ENCODE measurements at regions not wholly inside any gene's neighbourhood (a gene's known extent, or its start where the extent isn't known, plus 50 kb on each side); places are given as distances from the start of the nearest gene placed in this dataset.

DNA sequence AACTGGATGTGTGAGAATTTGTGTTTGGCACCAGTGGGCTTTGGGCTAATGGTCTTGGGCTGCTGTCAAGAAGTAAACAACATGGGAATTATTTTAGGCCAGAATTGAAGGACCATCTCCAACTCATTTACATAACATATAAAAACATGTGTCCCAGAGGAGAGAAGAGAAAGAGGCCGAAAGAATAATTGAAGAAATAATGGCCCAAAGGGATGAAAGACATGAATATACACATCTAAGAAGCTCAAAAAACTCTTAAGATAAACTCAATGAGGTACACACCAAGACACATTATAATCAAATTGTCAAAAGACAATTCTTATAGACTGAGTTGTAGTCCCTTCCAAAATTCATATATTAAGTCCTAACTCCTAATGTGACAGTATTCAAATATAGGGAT is 56.1 kb upstream of the SCAF11 start:
- Histone ChIP-seq H3K4me3 (no peak overlapping the region), H3K36me3 (ENCODE audit: insufficient read depth, low read length) (no peaks in the 10 kb centered on the region), H3K9ac (ENCODE audit: insufficient read length) (no peak overlapping the region), H3K27ac (no peak overlapping the region), H3K9me3 (ENCODE audit: low read depth, low read length) (no peaks in the 10 kb centered on the region)
- no peak for DNase-seq (ENCODE audit: low read depth, low spot score)
- TF ChIP-seq EZH2 (IDR thresholded peaks at IDR 0.05) = no peak
- TF ChIP-seq POLR2AphosphoS5 (IDR thresholded peaks at IDR 0.05; ENCODE audit: borderline replicate concordance, low read depth, low read length) = no peak
- TF ChIP-seq FOXP2 (optimal IDR thresholded peaks at IDR 0.05; ENCODE audit: control extremely low read depth, extremely low read length, insufficient read depth) = no peak

- Histone ChIP-seq H3K9me3 (ENCODE audit: low read depth, low read length) (no peaks in the 10 kb centered on the region), H3K9ac (ENCODE audit: insufficient read length) (no peak overlapping the region), H3K4me3 (no peak overlapping the region), H3K27ac (no peak overlapping the region), H3K36me3 (ENCODE audit: insufficient read depth, low read length) (no peaks in the 10 kb centered on the region)
- no peak for DNase-seq (ENCODE audit: low read depth, low spot score)
- no peak for TF ChIP-seq EZH2 (IDR thresholded peaks at IDR 0.05)
- no peak for TF ChIP-seq POLR2AphosphoS5 (IDR thresholded peaks at IDR 0.05; ENCODE audit: borderline replicate concordance, low read depth, low read length)
- no peak for TF ChIP-seq FOXP2 (optimal IDR thresholded peaks at IDR 0.05; ENCODE audit: control extremely low read depth, extremely low read length, insufficient read depth)
These were observed 53.7 kb upstream of the SCAF11 start for GRCh38 chr12:46043972-46044520.

All from SK-N-MC (cell line).